DMS53 (cell line): ENCODE measurements at regions not wholly inside any gene's neighbourhood (a gene's known extent, or its start where the extent isn't known, plus 50 kb on each side); places are given as distances from the start of the nearest gene placed in this dataset.

Source experiments
- DNase-seq: peaks from one replicate; lab custom pipeline; 2025; lab: John Stamatoyannopoulos, UW

DNA sequence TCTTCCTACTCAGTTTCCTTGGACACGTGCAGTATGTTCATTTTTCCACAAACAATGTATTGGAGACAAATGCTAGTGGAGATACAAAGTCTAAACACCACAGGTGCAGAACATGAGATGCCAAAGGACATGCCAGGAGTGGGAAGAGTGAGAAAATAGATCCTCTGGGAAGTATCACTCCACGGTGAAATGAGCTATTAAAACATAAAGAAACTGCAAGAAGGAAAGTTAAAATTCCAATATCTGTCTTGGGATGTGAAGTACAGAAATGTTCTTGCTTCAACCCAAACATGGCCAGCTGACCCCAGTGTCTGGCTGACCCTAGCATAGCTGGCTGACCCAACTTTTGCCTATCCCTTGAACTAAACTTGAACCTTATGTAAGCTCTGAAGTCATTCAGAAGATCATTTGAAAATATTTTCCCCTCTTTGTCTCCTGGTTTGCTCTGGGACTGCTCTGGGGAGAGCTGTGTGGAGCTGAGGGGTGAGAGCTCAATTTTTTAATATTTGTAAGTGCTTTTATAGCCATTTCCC lies 59.5 kb downstream of the FZD1 start:
- DNase-seq, result no peak

DNA sequence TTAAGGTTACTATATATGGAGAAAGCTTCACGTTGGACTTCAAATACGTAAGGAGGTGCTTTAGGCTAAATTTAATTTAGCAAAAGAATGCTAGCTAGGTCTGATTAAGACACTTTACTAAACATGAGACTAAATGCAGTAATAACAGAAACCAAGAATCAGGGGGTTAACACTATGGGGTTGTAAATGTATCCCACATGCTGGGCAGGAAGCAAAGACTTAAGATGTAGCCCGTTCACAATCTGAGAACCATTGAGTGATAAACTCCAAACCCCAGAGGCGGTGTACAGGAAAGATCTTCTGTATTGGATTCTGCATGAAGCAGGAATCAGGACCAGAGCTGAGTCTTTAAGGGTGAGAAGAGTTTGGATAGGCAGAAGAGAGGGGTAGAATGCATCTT lies 60.4 kb downstream of the FZD1 start:
- DNase-seq, result no peak

DNA sequence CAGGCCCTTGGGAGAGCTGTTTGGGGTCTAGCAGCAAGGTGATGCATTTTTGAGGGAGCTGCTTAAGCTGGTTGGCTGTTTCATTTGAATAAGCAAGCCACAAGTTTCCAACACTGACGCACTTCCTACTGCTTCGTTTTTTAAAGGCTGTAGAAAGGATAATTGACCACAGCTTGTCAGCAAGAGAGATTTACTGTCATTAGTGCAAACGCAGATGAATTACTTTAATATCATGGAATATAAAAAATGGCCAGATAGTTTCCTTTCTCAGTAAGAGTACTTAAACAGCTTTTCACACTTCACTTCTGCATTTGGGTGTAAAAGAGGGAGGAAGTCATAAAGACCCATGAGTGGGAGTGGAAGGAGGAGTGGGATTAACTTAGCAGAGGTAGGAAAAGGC lies 61.5 kb downstream of the FZD1 start:
- no peak for DNase-seq

DNA sequence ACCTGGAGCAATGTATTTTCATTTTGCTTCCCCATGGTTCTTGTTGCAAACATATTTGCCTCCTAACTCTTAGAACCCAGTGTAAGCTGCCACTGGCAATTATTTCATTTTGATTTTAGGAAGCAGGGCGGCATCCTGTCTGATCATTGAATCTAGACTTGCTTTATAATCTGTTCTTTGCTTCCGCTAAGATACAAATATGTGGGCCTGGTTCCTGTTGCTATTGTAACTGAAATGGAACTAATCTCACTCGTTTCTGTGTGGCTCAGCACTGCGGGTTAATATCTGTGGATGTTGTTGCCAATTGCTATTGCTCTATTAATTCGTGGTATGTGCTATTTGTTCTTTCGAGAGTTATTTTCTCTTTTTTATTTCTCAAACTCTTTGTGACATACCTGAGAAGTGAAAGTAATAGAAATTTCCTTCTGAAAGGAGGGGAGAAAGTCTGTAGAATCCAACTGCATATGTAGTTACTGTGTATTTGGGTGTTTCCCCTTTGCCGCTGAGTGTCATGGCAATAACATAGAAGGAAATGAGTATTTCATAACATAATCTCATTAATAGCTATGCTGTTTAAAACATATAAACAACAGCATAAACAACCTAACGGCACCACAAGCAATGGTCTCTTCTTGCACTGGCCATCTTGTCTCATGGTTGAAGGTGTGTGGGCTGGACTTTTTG lies 62.4 kb downstream of the FZD1 start:
- no peak for DNase-seq

DNA sequence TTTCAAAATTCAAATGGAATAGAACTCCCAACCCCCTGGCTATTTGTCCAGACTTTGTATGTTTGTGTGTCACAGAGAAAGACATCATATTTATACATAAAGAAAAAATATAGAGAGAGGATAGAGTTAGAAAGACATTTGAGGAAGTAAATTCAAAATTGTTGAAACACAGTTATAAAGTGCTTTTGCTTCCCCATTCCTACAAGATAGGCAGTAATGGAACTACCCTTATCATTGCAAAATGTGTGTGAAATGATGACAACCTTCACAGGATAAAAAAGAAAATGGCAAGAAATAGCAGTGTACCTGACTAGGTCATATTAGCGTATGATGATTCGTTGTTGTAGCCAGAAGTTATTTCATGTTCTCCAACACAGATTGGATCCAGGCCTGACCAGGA lies 63.1 kb downstream of the FZD1 start:
- no peak for DNase-seq

DNA sequence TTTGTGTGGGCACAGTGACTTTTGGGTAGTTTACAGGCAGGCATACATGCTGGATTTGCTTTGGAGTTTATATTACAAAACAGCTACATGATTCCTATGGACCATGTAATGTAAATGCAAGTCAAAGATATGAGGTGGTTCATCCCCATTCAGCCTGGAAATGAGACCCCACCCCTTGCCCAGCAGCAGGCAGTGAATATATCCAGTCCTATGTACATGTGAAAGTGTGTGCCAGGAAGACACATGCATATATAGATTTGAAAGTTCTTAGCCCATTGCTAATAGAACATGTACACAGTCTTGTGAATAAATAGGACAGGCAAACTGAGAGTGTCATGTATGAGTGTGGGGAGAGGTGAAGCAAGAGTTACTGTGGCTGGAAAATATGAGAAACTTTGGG lies 65.3 kb downstream of the FZD1 start:
- DNase-seq, result no peak

DNA sequence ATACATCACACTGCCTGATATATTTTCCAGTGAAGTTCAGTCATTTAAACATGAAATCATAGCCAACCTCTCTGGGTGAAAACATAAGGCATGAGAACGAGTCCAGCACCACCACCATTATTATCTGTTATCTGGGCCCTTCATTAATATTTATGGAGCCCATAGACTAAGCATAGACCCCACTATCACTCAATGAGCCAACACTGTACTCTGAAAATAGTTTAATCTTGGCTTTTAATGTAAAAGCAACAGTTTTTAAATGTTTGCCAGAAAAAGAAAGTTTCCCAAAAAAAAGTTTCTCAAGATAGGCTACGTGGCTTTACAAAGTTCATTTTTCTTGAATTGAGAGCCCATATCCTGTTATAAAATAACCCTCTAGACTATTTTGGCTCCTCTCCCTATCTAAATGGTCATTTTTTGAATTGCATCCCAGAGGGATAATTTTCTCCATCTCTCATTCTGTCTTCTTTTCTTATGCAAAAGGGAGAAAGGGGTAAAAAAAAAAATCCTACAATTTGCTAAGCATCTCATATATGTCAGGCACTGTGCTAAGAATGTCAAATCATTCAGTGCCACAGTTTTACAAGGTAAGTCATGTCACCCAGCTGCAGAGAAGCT lies 66.1 kb downstream of the FZD1 start:
- no peak for DNase-seq

DNA sequence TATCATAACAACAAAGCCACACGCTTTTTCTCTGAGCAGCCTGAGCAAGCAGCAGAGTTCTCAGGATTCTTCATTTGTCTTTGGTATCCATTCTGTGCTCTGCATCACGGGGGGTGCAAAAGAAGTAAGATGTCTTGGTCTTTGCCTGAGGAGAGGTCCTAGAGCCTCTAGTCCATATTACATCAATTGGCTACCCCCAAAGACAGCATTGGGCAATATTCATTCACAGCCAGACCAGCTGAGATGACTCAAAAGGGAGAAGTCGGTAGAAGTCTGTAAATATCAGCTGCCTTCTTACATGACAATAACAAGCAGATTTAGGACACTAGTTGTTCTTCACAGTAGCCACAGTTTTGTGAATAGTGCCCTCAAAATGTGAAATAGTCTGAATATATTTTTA lies 66.6 kb downstream of the FZD1 start:
- DNase-seq, result no peak

DNA sequence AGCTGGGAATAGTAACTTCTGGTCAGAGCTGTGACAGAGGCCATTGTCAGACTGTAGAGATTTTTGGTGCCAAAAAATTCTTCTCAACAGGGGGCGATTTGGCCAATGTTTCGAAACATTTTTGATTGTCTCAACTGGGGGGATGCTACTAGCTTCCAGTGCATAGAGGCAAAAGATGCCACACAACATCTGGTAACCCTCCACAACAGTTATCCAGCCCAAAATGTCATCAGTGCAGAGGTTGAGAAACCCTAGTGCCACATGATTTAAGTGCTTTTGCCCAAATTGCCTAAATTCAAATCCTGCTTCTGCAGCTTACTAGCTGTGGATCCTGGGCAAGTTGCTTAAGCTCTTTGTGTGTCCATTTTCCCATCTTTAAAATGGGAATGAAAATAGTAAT lies 71.9 kb downstream of the FZD1 start:
- DNase-seq, result no peak

DNA sequence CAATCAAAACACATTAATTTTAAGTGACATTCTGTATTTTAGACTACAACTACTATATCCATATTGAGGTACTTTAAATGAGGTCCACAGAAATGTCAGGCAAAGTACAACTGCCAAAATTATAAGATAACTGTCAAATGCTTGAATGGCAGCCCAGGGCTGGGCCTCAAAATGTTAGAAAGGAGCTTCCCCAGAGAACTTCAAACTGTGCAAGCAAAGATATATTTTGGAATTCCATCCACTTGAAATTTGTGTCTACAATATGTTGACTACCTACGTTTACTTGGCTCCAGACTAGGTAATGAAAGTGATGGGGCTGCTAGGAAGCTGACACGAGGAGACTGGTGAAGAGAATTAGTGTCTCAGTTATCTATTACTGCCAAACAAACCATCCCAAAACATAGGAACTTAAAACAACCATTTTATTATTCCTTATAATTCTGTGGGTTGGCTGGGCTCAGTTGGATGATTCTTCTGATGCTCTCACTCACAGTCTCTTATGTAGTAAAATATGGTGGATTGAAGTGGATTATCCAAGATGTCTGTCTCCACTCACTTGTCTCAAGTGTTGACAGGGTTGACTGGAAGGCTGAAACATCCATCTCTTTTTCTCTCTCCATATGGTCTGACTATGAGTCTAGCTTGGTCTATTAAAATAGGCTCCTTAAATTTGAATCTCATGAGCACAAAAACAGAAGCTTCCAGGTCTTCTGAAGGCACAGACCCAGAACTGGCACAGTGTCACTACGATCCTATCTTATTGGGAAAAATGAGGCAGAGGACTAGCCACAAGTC lies 74.2 kb downstream of the FZD1 start:
- no peak for DNase-seq

DNA sequence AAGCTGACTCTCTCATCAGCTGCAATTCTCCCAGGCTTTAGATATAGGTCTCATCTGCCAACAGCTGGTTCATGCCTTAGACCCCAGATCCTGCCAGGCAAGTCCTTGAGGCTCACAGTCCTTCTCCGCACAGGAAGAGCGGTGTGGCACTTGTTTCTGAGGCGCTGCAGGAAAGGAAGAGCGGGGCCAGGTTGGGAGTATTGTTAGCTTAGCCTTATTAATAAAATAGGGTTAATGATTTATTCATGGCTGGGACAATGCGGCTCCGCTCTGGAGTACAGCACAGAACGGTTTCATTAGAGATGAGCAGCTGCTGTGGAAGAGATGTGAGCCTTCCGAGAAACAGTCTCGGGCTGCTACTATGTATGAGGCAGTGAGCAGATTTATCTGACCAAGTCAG lies 78.1 kb downstream of the FZD1 start:
- peak; percentile 40 for DNase-seq

DNA sequence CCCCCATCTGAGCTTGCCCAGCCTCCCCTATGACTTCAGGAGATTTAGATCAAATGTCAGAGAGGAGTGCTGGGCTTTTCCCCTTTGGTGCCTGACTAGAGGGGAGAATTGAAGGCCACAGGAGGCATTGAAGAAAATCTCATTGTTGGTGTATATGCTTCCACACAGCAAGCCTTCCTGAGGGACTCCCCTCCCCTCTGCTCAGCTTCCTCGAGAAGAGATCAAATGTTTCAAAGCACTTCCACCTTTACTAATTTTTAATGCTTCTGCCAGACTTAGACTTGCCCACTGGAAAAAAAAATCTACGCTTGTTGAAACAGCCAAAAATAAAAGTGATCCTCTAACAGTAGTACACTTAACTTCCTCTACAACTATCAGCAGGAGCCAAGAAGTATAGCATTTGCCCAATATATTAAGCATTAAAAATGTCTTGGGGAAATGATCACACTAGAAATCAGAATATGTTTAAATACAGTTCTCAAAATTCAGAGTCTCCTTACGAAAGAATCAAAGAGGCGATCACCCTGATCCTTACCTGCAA lies 79.3 kb downstream of the FZD1 start:
- no peak for DNase-seq

DNA sequence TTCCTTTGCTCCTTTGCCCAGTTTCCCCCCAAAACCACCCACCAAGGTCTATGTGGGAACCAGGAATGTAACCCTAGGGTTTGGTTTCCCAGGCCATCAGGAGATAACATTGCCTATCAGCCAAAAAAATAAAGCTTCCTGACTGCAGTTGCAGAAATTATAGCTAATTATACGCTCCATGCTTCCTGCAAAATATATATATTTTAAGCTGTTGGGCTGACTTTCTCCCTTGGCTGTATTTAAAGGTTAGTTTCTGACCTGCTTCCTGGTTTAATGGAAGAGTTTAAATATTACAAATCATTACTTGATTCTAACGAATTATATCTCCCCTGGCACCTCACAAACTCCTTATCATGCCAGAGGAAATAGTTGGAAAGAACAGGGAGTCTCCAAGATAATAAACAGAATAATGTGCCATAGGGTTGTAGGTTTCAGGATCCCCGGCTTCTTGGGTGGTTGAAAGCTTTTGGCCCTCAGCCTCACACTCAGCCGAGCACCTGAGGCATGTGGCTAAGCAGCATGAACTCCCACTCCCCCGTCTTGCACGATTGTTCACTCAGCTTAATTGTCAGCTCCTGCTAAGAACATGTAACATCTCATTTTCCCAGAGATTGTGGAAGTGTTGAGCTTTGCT lies 79.9 kb downstream of the FZD1 start:
- no peak for DNase-seq

DNA sequence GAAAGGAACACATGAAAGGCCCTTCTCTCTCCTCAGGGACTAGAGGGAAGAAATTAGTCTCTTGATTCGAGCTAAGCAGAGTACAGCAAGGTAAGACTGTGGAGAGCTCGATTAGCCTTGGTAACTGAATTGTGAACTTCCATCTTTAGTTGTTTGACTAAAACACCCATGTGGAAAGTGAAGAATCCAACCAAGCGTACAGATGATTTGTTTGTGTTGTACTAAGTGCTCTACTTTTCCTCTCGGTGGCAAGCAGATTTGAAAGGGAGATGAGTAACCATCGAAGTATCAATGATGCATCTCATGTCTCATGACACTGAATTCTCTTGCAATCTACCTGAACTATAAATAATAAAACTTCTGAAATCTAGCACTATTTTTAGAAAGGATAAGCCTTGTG lies 80.7 kb downstream of the FZD1 start:
- peak; percentile 76 for DNase-seq

DNA sequence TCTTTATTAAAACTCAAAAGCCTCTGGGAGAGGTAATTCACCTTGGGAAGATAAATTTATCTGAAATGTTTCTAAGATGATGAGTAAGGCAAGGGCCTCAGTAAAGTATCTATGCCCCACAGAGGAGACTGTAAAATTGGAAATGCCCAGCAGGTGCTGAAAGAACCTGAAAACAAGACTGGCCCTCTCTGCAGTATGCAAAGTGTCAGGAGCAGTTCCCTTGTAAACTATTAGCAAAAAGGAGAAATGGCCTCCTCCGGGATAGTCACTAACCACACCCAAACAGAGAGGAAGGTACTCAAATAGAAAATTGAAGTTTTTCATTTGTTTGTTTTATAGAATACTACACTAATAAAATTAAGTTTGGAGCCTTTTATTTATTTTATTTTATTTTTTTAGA lies 81.2 kb downstream of the FZD1 start:
- peak; percentile 54 for DNase-seq

DNA sequence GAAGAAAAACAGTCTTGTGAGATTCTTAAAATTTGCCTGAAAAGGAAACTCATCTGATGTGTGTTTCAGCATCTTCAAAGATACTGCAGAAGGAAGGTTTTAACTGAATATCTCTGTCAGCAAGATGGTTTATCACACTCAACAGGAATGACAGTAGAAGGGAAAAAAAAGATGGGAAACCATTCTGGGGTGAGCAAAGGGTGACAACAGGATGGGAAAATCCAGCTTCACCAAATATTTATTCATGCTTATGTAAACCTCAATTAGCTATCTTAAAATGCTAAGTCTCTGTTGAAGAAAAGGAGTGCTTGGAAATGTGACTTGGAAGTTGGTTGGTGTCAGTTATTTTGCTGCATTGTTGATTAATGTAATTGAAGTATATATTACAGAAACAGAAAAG lies 82.2 kb downstream of the FZD1 start:
- no peak for DNase-seq

DNA sequence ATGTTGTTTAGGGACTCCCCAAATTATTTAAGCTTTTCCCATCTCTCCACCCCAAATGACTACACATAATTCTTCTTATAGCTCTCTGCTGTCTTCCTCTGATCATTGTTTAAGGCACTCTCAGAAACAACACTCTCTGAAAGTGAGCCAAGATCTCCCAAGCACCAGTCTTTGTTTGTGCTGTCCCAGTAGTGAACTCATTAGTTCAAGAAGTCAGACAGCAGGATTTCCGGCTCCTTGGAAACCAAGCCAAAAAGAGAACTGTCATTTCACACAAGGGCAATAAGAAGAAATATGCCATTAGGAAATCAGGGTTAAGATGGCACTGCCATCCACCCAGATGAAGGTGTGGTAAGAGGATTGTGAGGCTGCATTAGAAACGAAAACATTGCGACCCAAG lies 83.1 kb downstream of the FZD1 start:
- DNase-seq, result no peak

DNA sequence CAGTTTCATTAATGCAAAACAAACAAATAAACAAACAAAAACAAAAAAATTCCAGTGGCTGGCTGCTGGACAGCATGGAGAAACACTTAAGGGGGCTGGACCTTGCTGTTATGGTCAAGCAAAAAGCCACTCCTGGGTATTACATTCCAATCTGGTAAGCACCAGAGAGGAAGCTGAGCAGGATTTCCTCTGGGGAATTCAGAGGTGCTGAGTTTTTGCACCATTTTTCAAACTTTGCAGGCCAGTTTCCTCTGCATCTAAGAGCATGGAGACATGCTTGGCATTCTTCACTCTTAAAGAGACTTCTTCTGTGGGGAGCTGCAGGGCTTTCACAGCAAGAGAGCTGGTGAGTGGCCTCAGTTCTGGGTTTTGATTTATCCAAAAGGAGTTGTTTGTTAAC lies 84.5 kb downstream of the FZD1 start:
- no peak for DNase-seq

DNA sequence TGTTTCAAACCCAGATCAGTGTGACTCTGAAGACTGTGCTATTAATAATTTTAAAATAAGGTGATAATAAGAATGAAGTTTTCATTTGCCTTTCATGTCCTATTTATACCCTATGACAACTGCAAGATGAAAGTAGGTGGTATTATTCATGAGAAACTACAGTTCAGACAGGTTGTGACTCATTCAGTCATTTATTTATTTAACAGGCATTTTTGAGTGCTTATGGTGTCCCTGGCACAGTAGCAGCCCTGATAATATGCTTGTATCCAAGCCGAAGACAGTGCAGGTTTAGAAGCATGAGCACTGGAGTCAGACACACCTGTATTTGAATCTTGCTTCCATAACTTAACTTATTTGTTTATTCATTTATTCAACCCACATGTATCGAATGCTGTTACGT lies 87.1 kb downstream of the FZD1 start:
- peak; percentile 84 for DNase-seq

DNA sequence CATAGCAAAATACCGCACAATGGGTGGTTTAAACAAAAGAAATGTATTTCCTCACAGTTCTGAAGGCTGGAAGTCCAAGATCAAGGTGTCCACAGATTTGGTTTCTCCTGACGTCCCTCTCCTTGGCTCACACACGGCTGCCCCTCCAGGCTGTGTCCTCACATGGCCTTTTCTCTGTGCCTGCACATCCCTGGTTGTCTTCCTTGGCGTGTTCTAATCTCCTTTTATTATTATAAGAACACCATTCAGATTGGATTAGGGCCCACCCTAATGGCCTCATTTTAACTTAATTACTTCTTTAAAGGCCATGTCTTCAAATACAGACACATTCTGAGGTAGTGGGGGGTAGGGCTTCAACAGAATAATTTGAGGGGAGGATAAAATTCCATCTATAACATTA lies 87.9 kb downstream of the FZD1 start:
- no peak for DNase-seq

DNA sequence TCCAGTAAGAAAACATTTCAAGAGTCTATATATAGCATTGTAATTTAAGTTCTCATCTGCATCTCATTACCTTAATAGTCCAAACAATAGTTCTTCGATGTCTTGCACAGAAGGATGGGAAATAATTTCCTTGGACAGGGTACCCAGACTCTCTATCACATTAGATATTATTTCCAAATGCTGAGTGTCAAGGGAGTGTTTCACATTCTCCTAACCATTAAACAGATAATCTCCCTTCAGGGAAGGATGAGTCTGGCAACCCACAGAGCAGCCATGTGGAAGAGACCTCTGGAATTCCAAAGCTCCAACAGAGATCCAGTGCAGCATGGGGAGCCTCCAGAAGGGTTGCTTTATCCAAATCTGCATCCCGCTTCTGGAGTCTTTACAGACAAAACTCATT lies 89.6 kb downstream of the FZD1 start:
- no peak for DNase-seq

DNA sequence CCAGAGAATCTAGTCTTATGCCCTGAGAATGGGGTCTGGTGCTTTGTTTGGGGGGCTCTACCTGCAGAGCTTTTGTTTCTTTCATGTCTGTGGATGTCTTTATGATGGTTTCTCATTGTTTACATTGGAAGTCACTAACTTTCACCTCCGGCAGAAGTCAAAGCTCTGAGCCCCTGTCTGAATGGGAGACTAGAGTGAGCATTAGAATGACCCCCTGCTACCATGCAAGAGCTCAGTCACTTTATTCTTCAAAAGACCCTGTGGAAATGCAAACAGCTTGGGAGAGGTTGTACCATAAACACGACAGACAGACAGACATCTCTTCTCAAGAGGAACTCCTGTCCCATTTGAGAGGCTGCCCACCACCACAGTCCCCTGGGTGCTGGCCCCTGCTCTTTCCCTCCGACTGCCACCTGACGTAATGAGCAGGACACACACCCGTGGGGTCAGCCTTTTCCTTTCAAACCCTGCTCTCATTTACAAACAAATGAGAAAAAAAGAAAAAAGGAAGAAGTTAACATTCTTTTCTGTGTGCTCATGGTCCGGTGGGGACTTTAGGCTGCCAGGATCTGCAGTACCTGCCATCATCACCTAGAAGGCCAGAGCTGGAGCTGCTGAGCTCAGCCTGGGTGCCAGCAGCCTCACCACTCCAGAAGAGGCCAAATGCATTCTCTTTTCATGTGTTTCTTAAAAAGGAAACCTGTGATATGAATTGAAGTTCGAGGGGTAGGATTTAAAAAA lies 91.6 kb downstream of the FZD1 start:
- no peak for DNase-seq
